GM04504 (cell line): ENCODE measurements at regions not wholly inside any gene's neighbourhood (a gene's known extent, or its start where the extent isn't known, plus 50 kb on each side); places are given as distances from the start of the nearest gene placed in this dataset.

Source experiments
- DNase-seq: peaks from one replicate; pipeline ENCODE4 v3.0.0-alpha.2; 2012; ENCODE audit warnings: low read depth

DNA sequence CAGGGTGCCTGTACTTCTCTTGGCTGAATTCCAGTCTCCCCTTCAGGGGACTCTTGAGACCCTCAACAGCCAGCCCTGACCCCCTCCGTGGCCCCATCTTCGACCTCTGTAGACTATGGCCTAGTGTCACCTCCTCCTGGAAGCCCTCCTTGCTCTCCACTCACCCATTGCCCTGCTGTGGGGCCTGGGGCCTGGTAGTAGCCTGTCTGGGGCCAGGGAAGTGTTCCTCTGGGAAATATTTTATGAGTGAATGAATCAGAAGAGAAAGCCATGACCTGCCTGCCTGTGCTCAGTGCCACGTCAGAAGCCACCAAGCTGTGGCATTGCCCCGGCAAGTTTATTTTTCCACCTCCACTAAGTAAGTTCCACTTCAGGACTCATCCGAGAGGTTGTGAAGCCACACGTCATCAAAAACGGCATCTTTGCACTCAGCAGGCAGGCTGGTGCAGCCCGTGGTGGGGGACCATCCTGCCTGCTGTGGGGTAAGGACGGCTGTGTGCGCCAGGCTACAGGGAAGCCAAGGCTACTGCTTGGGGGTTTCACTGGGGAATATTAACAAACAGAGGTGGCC is 59.6 kb upstream of the PPARA start:
- peak; percentile 71 for DNase-seq

DNA sequence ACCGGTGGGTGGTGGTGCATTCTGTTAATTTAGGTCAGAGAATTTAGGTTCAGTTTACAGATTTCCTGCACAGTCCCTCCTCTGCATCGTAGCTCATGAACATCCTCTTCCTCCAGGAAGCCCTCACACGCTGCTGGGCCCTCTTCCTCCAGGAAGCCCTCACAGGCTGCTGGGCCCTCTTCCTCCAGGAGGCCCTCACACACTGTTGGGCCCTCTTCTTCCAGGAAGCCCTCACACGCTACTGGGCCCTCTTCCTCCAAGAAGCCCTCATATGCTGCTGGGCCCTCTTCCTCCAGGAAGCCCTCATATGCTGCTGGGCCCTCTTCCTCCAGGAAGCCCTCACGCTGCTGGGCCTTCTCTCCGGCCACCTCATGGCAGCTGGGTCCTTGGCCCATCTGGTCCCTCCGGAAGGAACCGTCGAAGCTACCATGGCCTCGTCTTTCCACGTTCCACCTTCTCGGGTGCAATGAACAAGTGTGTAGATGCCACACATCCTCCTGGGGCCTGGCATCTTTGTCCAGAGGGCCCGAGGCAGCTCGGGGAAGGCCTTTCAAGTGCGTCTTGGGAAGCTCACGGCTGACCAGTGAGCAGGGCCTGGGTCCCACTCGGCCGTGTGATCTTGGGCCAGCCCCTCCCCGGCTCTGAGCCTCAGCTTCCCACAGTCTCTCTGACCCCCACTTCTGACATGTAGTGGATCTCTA is 58.9 kb upstream of the PPARA start:
- DNase-seq = no peak

DNA sequence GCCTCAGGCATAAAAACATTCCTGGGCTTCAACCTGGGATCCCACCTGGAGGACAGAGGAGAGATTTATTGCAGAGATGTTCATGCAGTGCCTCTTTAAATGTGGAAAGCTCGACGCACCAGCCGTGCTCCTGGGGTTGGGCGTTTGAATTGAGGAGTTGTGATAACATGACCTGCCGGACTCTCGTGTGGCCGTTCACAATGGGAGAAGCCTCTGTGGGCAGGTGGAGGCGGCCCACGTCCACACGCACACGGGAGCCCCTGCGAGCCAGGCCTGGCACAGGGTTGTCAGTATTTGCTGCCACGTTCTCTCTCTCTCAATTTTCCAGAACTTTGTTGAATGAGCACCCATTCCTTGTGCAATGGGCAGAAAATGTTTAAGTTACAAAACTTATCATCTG is 58.3 kb upstream of the PPARA start:
- DNase-seq = no peak

GRCh38 chr22:46092670-46093410 is 57.5 kb upstream of the PPARA start:
- no peak for DNase-seq

GRCh38 chr22:46093796-46094195 is 56.5 kb upstream of the PPARA start:
- DNase-seq = no peak

DNA sequence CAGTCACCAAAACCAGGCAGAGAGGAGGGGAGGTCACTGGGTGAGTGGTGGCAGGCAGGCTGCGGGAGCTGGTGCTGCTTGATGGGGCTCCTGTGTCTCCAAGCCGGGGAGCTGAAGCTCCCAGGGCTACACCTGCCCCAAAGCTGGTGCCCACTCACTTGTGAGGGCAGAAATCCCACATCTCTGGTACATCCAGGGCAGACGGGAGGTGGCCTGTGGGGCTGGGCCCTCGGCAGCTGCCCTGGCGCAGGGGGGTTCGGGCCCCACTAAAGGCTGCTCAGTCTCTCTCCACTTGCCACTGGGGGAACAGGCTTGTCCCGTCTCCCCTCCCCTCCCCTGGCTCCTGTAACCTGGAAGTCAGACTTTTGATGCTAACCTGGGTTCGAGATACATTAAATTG is 55.6 kb upstream of the PPARA start:
- DNase-seq = no peak

DNA sequence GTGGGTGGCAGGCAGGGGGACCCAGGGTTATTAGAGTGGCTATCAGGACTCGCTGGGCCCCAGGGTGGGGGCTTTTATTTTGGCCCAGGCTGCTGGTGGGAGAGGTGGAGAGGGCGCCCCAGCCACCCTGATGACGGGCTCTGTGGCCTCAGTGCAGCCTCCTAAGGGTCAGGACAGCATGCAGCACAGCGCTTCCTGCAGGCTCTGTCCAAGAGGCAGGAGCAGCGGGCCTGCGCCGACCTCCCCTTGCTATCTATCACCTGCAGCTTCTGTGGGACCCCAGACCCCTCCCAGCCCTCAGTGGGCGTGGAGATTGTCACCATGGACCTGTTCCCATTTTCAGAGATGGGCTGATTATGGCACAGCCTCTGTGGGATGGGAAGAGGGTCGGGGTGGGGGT is 54.3 kb upstream of the PPARA start:
- no peak for DNase-seq

- no peak for DNase-seq
These were observed 53.6 kb upstream of the PPARA start for GRCh38 chr22:46096706-46097230.

- DNase-seq = no peak
These were observed 52.9 kb upstream of the PPARA start for GRCh38 chr22:46097268-46097900.

DNA sequence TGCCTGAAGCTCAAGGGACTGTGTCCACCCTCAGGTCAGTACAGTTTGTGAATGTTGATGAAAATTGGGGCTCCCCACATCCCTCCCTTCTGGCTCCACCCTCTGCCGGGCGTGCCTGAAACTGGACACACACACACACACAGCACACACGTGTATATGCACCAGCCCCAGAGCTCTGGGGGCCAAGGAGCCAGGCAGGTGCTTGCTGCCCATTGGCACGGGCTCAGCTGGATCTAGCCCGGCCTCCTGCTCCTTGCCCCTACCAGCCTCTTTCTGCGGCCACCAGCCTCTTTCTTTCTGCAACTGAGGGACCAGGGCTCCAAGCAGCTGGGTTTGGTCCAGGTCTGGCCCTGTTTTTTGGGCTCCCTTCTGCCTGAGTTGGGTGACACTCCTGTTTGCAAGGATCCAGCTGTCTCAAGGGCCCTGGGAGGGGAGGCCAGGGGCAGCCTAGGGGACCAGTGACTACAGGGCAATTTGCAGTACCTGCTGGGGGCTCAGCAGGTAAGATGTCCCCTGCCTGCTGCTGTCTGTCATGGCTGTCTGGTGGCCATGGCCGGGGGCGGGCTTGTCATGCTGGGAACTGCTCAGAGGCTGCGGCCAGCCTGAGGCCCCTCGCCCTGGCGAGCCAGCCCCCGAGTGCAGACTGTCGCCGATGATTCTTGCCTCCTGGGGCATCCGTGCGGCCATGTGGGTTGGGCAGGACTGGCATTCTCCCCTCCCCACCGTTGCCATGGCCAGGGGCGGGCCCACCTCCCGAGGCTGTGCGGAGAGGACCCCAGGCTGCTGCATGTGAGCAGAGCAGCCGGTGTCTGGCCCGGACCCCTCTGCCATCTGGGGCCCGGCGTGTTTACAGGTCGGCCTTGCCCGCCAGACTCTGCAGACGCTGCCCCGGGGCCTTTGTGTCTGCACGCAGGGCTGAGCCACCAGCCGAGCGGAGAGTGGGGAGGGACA is 51.5 kb upstream of the PPARA start:
- DNase-seq = no peak

GRCh38 chr22:46099740-46100139 is 50.6 kb upstream of the PPARA start:
- DNase-seq = no peak

DNA sequence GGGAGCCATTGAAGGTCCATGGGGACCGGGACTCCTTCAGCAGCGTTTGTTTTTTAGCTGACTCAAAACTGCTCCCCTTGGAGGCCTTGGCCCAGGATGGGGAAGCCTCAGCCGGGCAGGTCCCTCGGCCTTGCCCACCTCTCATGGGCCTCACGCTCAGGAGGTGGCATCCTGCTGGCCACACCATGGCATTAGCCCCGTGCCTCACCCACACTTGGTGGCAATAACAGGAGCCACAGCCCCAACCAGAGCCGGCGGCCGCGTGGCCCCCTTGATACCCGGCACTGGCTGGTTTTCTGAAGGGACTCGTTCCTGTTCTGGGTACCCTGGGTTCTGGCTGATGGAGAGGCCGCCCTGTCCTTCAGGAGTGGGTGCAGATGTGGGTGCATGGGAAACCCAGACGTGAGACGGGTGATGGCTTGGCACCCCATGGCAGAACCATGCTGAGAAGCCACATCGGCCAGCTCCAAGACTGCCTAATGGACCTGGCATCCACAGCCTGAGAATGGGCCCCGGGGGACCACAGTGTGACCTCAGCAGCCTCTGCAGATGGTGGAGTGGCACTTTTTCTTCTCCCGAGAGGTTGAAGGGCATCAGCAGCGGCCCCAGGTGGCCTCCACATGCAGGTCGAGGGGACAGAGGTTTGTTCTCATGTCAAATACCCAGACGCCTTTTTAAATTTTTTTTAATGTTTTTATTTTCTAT is 49.8 kb upstream of the PPARA start:
- DNase-seq = no peak
